ENCODE measurements at regions not wholly inside any gene's neighbourhood (a gene's known extent, or its start where the extent isn't known, plus 50 kb on each side); places are given as distances from the start of the nearest gene placed in this dataset.
"Not testable (repeated sequence)": the region's sequence is repeated elsewhere in the genome, so short reads cannot be mapped to it uniquely, and the experiment has no call there.

- peaks cover 20% of the 10 kb centered on the region for H3K27me3 Mint-ChIP-seq (ENCODE audit: low read depth)
- not testable (repeated sequence) for DNase-seq (ENCODE audit: low spot score in 2 of 2, unreplicated experiment in 2 of 2); H3K9me3 Mint-ChIP-seq; H3K4me1 Mint-ChIP-seq; H3K4me3 Mint-ChIP-seq; H3K27ac Mint-ChIP-seq; H3K36me3 Mint-ChIP-seq
Measured at GRCh38 chr12:131295117-131295516, 341.4 kb downstream of the ADGRD1 start.

- DNase-seq (ENCODE audit: low spot score in 2 of 2, unreplicated experiment in 2 of 2); H3K36me3 Mint-ChIP-seq; H3K4me1 Mint-ChIP-seq; H3K27ac Mint-ChIP-seq; H3K9me3 Mint-ChIP-seq; H3K4me3 Mint-ChIP-seq: not testable (repeated sequence)
- H3K27me3 Mint-ChIP-seq (ENCODE audit: low read depth), result peaks cover 20% of the 10 kb centered on the region
Measured at GRCh38 chr12:131295559-131295958, 341.9 kb downstream of the ADGRD1 start.

DNA sequence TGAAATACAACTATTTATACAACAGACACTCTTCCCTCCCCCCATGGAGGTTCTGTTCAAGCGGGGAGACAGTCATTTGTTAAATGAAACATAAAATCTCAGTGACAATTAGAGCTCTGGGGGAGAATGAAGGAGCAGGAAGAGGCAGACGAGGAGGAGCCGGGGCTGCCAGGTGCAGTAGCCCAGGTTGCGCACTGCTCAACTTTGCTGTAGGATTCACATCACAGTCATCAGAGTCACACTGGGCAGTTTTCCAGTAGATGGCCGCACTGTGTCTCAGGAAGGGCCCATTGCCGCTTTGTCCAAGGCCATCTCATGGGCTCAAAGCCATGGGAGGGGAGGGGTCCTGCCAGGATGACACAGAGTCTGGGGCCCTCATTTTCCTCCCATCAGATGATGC, 342.4 kb downstream of the ADGRD1 start:
- not testable (repeated sequence) for H3K27ac Mint-ChIP-seq; H3K36me3 Mint-ChIP-seq; H3K4me3 Mint-ChIP-seq; H3K4me1 Mint-ChIP-seq; DNase-seq (ENCODE audit: low spot score in 2 of 2, unreplicated experiment in 2 of 2); H3K9me3 Mint-ChIP-seq
- peaks cover 20% of the 10 kb centered on the region for H3K27me3 Mint-ChIP-seq (ENCODE audit: low read depth)

DNA sequence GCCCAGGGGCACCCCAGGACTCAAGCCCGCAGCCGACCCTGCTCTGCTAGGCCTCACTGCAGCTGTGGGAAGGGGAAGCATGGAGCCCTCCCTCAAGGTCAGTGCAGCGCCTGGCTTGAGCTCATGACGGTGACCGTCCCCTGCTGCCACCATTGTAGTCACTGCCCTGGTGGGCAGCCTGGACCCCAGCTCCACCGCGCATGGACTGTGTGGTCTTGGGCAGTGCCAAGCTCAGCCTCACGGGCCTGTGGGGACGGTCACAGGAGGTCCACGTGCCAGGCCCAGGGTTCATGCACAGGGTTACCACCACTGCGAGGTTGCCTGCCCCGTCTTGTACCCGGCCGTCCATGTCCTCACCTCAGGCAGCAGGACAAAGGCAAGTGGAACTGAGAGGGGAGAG, 342.9 kb downstream of the ADGRD1 start:
- not testable (repeated sequence) for H3K36me3 Mint-ChIP-seq, H3K4me1 Mint-ChIP-seq, H3K4me3 Mint-ChIP-seq, H3K9me3 Mint-ChIP-seq, H3K27ac Mint-ChIP-seq
- peaks cover 20% of the 10 kb centered on the region for H3K27me3 Mint-ChIP-seq (ENCODE audit: low read depth)
- DNase-seq (ENCODE audit: low spot score in 2 of 2, unreplicated experiment in 2 of 2), result peak in 1 of 2 experiments; percentile 37

GRCh38 chr12:131298526-131299369, 345.0 kb downstream of the ADGRD1 start:
- DNase-seq (ENCODE audit: low spot score in 2 of 2, unreplicated experiment in 2 of 2); H3K36me3 Mint-ChIP-seq; H3K4me3 Mint-ChIP-seq; H3K4me1 Mint-ChIP-seq; H3K27ac Mint-ChIP-seq; H3K9me3 Mint-ChIP-seq: not testable (repeated sequence)
- peaks cover 22% of the 10 kb centered on the region for H3K27me3 Mint-ChIP-seq (ENCODE audit: low read depth)

- not testable (repeated sequence) for H3K4me1 Mint-ChIP-seq, H3K36me3 Mint-ChIP-seq
Measured at GRCh38 chr12:131299370-131299701, 345.6 kb downstream of the ADGRD1 start.

GRCh38 chr12:131303576-131303975, 349.9 kb downstream of the ADGRD1 start:
- DNase-seq (ENCODE audit: low spot score in 2 of 2, unreplicated experiment in 2 of 2); H3K4me3 Mint-ChIP-seq; H3K4me1 Mint-ChIP-seq; H3K9me3 Mint-ChIP-seq; H3K27me3 Mint-ChIP-seq (ENCODE audit: low read depth); H3K36me3 Mint-ChIP-seq; H3K27ac Mint-ChIP-seq: not testable (repeated sequence)

More at GRCh38 chr12:131299370-131299701, 345.6 kb downstream of the ADGRD1 start:
- peaks cover 21% of the 10 kb centered on the region for H3K27me3 Mint-ChIP-seq (ENCODE audit: low read depth)
- DNase-seq (ENCODE audit: low spot score in 2 of 2, unreplicated experiment in 2 of 2); H3K27ac Mint-ChIP-seq; H3K4me3 Mint-ChIP-seq; H3K9me3 Mint-ChIP-seq: not testable (repeated sequence)

GRCh38 chr12:131304642-131305041, 350.9 kb downstream of the ADGRD1 start:
- not testable (repeated sequence) for DNase-seq (ENCODE audit: low spot score in 2 of 2, unreplicated experiment in 2 of 2); H3K27me3 Mint-ChIP-seq (ENCODE audit: low read depth); H3K4me3 Mint-ChIP-seq; H3K9me3 Mint-ChIP-seq; H3K27ac Mint-ChIP-seq; H3K4me1 Mint-ChIP-seq; H3K36me3 Mint-ChIP-seq

DNA sequence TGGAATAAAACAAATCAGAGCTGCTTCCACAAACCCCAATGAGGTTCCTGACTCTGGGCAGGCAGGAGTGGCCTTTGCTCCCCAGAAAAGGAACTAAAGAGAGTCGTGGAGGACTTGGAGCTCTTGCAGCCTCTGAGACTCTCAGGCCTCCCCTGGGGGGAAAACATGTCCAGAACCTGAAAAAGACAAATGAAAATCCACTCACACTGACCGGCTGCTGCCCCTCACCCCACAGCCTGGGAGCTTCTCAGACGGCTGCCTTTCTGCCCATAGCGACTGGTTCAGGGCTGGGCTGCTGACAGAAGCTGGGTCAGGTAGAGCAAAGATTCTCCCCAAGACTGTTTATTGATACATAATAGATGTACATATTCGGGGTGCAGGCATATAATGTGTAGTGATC, 356.0 kb downstream of the ADGRD1 start:
- H3K4me3 Mint-ChIP-seq, result no peak overlapping the region
- peaks cover 4% of the 10 kb centered on the region for H3K9me3 Mint-ChIP-seq
- DNase-seq (ENCODE audit: low spot score in 2 of 2, unreplicated experiment in 2 of 2), result no peak
- no peaks in the 10 kb centered on the region for H3K36me3 Mint-ChIP-seq
- no peaks in the 10 kb centered on the region for H3K4me1 Mint-ChIP-seq
- TF ChIP-seq, protein P1, sequence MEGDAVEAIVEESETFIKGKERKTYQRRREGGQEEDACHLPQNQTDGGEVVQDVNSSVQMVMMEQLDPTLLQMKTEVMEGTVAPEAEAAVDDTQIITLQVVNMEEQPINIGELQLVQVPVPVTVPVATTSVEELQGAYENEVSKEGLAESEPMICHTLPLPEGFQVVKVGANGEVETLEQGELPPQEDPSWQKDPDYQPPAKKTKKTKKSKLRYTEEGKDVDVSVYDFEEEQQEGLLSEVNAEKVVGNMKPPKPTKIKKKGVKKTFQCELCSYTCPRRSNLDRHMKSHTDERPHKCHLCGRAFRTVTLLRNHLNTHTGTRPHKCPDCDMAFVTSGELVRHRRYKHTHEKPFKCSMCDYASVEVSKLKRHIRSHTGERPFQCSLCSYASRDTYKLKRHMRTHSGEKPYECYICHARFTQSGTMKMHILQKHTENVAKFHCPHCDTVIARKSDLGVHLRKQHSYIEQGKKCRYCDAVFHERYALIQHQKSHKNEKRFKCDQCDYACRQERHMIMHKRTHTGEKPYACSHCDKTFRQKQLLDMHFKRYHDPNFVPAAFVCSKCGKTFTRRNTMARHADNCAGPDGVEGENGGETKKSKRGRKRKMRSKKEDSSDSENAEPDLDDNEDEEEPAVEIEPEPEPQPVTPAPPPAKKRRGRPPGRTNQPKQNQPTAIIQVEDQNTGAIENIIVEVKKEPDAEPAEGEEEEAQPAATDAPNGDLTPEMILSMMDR (IDR thresholded peaks at IDR 0.05; ENCODE audit: unreplicated experiment), result no peak
- no peak overlapping the region for H3K27ac Mint-ChIP-seq
- H3K27me3 Mint-ChIP-seq (ENCODE audit: low read depth), result peaks cover 15% of the 10 kb centered on the region

- DNase-seq (ENCODE audit: low spot score in 2 of 2, unreplicated experiment in 2 of 2); H3K4me3 Mint-ChIP-seq; H3K36me3 Mint-ChIP-seq; H3K4me1 Mint-ChIP-seq; H3K9me3 Mint-ChIP-seq; H3K27ac Mint-ChIP-seq: not testable (repeated sequence)
- peaks cover 15% of the 10 kb centered on the region for H3K27me3 Mint-ChIP-seq (ENCODE audit: low read depth)
Measured at GRCh38 chr12:131310227-131310969, 356.7 kb downstream of the ADGRD1 start.

GRCh38 chr12:131311279-131311722, 357.6 kb downstream of the ADGRD1 start:
- not testable (repeated sequence) for H3K4me3 Mint-ChIP-seq; H3K4me1 Mint-ChIP-seq; DNase-seq (ENCODE audit: low spot score in 2 of 2, unreplicated experiment in 2 of 2); H3K9me3 Mint-ChIP-seq; H3K27ac Mint-ChIP-seq; H3K36me3 Mint-ChIP-seq
- peaks cover 15% of the 10 kb centered on the region for H3K27me3 Mint-ChIP-seq (ENCODE audit: low read depth)
